H9 (cell line): ENCODE measurements at regions not wholly inside any gene's neighbourhood (a gene's known extent, or its start where the extent isn't known, plus 50 kb on each side); places are given as distances from the start of the nearest gene placed in this dataset.

Experiments
- DNase-seq: peaks from one replicate; pipeline ENCODE4 v3.0.0-alpha.2; 2017
- H2AFZ ChIP-seq: one replicate; pipeline ENCODE4 v1.6.1; 2013; ENCODE audit warnings: mild to moderate bottlenecking, low read length, control low read depth, moderate library complexity
- H2AK5ac ChIP-seq: 2 replicates; pipeline ENCODE4 v1.6.1; 2013; ENCODE audit warnings: low read length, control low read depth, mixed read lengths; ENCODE audit not compliant: insufficient read length
- H2BK120ac ChIP-seq: one replicate; pipeline ENCODE4 v1.6.1; 2013; ENCODE audit warnings: low read depth, mild to moderate bottlenecking, low read length, control low read depth, inconsistent platforms; ENCODE audit not compliant: poor library complexity, severe bottlenecking
- H2BK12ac ChIP-seq: 2 replicates; pipeline ENCODE4 v1.6.1; 2013; ENCODE audit warnings: low read length, control low read depth, mixed read lengths, low read depth; ENCODE audit not compliant: insufficient read length
- H2BK15ac ChIP-seq: 2 replicates; pipeline ENCODE4 v1.6.1; 2013; ENCODE audit warnings: low read depth, low read length, control low read depth
- H2BK20ac ChIP-seq: one replicate; pipeline ENCODE4 v1.6.1; 2013; ENCODE audit warnings: low read depth, mild to moderate bottlenecking, low read length, control low read depth, inconsistent platforms; ENCODE audit not compliant: poor library complexity, severe bottlenecking
- H2BK5ac ChIP-seq: 2 replicates; pipeline ENCODE4 v1.6.1; 2013; ENCODE audit warnings: low read length, control low read depth, mixed read lengths; ENCODE audit not compliant: insufficient read length
- H3K14ac ChIP-seq: 2 replicates; pipeline ENCODE4 v1.6.1; 2013; ENCODE audit warnings: low read length, control low read depth; ENCODE audit not compliant: insufficient read depth
- H3K18ac ChIP-seq: 2 replicates; pipeline ENCODE4 v1.6.1; 2013; ENCODE audit warnings: low read depth, mild to moderate bottlenecking, mixed read lengths, low read length, control low read depth; ENCODE audit not compliant: insufficient read length
- H3K23ac ChIP-seq: 2 replicates; pipeline ENCODE4 v1.6.1; 2013; ENCODE audit warnings: low read length, control low read depth, mixed read lengths, low read depth; ENCODE audit not compliant: insufficient read length
- H3K23me2 ChIP-seq: 2 replicates; pipeline ENCODE4 v1.6.1; 2013; ENCODE audit warnings: low read depth, mild to moderate bottlenecking, mixed read lengths, low read length, control low read depth; ENCODE audit not compliant: insufficient read length, poor library complexity, severe bottlenecking
- H3K27ac ChIP-seq: 2 replicates; pipeline ENCODE4 v1.5.1; 2013; ENCODE audit warnings: low read length, control low read depth, mixed read lengths, low read depth; ENCODE audit not compliant: insufficient read length
- H3K27me3 ChIP-seq: 2 replicates; pipeline ENCODE4 v1.6.1; 2013; ENCODE audit warnings: low read length, control low read depth, inconsistent platforms; ENCODE audit not compliant: insufficient read depth
- H3K4ac ChIP-seq: 2 replicates; pipeline ENCODE4 v1.6.1; 2013; ENCODE audit warnings: low read depth, mild to moderate bottlenecking, control low read depth, inconsistent platforms, low read length, moderate library complexity
- H3K4me1 ChIP-seq: 2 replicates; pipeline ENCODE4 v1.6.1; 2013; ENCODE audit warnings: low read length, control low read depth, inconsistent platforms; ENCODE audit not compliant: insufficient read depth
- H3K4me2 ChIP-seq: 2 replicates; pipeline ENCODE4 v1.6.1; 2013; ENCODE audit warnings: low read length, control low read depth, mixed read lengths; ENCODE audit not compliant: insufficient read length, insufficient read depth
- H3K56ac ChIP-seq: 2 replicates; pipeline ENCODE4 v1.6.1; 2013; ENCODE audit warnings: low read depth, mild to moderate bottlenecking, mixed read lengths, low read length, control low read depth; ENCODE audit not compliant: insufficient read length
- H3K79me1 ChIP-seq: 2 replicates; pipeline ENCODE4 v1.6.1; 2013; ENCODE audit warnings: low read depth, mild to moderate bottlenecking, moderate library complexity, low read length, control low read depth, inconsistent platforms; ENCODE audit not compliant: insufficient read depth, poor library complexity, severe bottlenecking
- H3K79me2 ChIP-seq: 2 replicates; pipeline ENCODE4 v1.6.1; 2013; ENCODE audit warnings: low read length, control low read depth, inconsistent platforms; ENCODE audit not compliant: insufficient read depth
- H3K9ac ChIP-seq: 2 replicates; pipeline ENCODE4 v1.6.1; 2013; ENCODE audit warnings: low read length, control low read depth, mixed read lengths; ENCODE audit not compliant: insufficient read length; ENCODE audit errors: extremely low read depth
- H3K9me3 ChIP-seq: one replicate; pipeline ENCODE4 v1.6.1; 2013; ENCODE audit warnings: low read depth, low read length, inconsistent platforms; ENCODE audit not compliant: control insufficient read depth
- H3T11ph ChIP-seq: one replicate; pipeline ENCODE4 v1.6.1; 2013; ENCODE audit warnings: mild to moderate bottlenecking, low read length, control low read depth, inconsistent platforms
- H4K20me1 ChIP-seq: one replicate; pipeline ENCODE4 v1.6.1; 2013; ENCODE audit not compliant: control insufficient read depth, insufficient read length, insufficient read depth
- H4K5ac ChIP-seq: 2 replicates; pipeline ENCODE4 v1.6.1; 2013; ENCODE audit warnings: low read depth, mild to moderate bottlenecking, mixed read lengths, low read length, control low read depth; ENCODE audit not compliant: insufficient read length
- H4K8ac ChIP-seq: replicated peaks from 2 replicates; pipeline ENCODE4 v1.6.1; 2013; ENCODE audit warnings: low read length, control low read depth, mixed read lengths, low read depth; ENCODE audit not compliant: insufficient read length
- H4K91ac ChIP-seq: 2 replicates; pipeline ENCODE4 v1.6.1; 2013; ENCODE audit warnings: low read depth, mild to moderate bottlenecking, moderate library complexity, mixed read lengths, low read length, control low read depth; ENCODE audit not compliant: insufficient read length
- H3K27ac Mint-ChIP-seq, 3 experiments: 2 replicates in 2 of 3; 3 replicates in 1 of 3; pipeline ENCODE4 v1.8.0; 2020 to 2021; ENCODE audit warnings: mixed read lengths in 3 of 3, mild to moderate bottlenecking in 1 of 3, moderate library complexity in 1 of 3
- H3K27me3 Mint-ChIP-seq: 2 replicates; pipeline ENCODE4 v1.8.0; 2021; ENCODE audit warnings: low read depth, mild to moderate bottlenecking, moderate library complexity, mixed read lengths
- H3K36me3 Mint-ChIP-seq, 3 experiments: 2 replicates in 2 of 3; 3 replicates in 1 of 3; pipeline ENCODE4 v1.8.0; 2020 to 2021; ENCODE audit warnings: low read depth in 3 of 3, mixed read lengths in 3 of 3; ENCODE audit not compliant: insufficient read depth in 1 of 3
- H3K4me1 Mint-ChIP-seq, 2 experiments: 2 replicates each; pipeline ENCODE4 v1.8.0; 2020; ENCODE audit warnings: mixed read lengths in 2 of 2
- H3K4me3 Mint-ChIP-seq, 2 experiments: 2 replicates in 1 of 2; 3 replicates in 1 of 2; pipeline ENCODE4 v1.8.0; 2020 to 2021; ENCODE audit warnings: mild to moderate bottlenecking in 2 of 2, mixed read lengths in 2 of 2, moderate library complexity in 1 of 2
- H3K9me3 Mint-ChIP-seq, 2 experiments: 2 replicates in 1 of 2; 3 replicates in 1 of 2; pipeline ENCODE4 v1.8.0; 2020; ENCODE audit warnings: mild to moderate bottlenecking in 2 of 2, mixed read lengths in 2 of 2, moderate library complexity in 1 of 2
- CTCF ChIP-seq: fragments of 200-600 bp; sonication (generic); conservative IDR thresholded peaks from 3 replicates; pipeline ENCODE4 v1.8.0; 2021; ENCODE audit warnings: antibody characterized with exemption, mild to moderate bottlenecking
- WGBS: extraction: QIAGEN DNeasy Blood & Tissue Kit; methylation state at CpG from one replicate; pipeline ENCODE4 v1.1.7; 2013; ENCODE audit warnings: missing lambda C conversion rate, low lambda C conversion rate, mixed read lengths; ENCODE audit not compliant: insufficient read length; ENCODE audit errors: extremely low coverage; 5-methylcytosine and 5-hydroxymethylcytosine counted together

- Histone ChIP-seq H4K20me1 (no peaks in the 10 kb centered on the region), H3K27ac (no peak overlapping the region), H4K5ac (no peak overlapping the region), H3K56ac (no peak overlapping the region), H2BK12ac (no peak overlapping the region), H3T11ph (no peak overlapping the region), H3K14ac (no peak overlapping the region), H3K23me2 (no peaks in the 10 kb centered on the region), H2BK5ac (no peak overlapping the region), H3K27me3 (no peaks in the 10 kb centered on the region), H3K4ac (no peak overlapping the region), H2AK5ac (no peak overlapping the region), H2BK15ac (no peak overlapping the region), H3K79me1 (no peaks in the 10 kb centered on the region), H2BK20ac (no peak overlapping the region), H3K4me1 (no peaks in the 10 kb centered on the region), H3K9me3 (no peaks in the 10 kb centered on the region), H2BK120ac (no peak overlapping the region), H4K91ac (no peak overlapping the region), H4K8ac (no peak overlapping the region), H3K18ac (no peak overlapping the region), H3K23ac (no peak overlapping the region), H3K4me2 (no peak overlapping the region), H3K9ac (no peak overlapping the region), H3K79me2 (no peaks in the 10 kb centered on the region), H2AFZ (no peak overlapping the region)
- no peaks in the 10 kb centered on the region for H3K9me3 Mint-ChIP-seq
- DNase-seq: no peak
- H3K4me1 Mint-ChIP-seq: no peaks in the 10 kb centered on the region
- TF ChIP-seq CTCF: no peak
- H3K36me3 Mint-ChIP-seq: no peaks in the 10 kb centered on the region
- H3K27ac Mint-ChIP-seq: no peak overlapping the region
- no CpG with 5 or more reads among the region's 1 CpG for WGBS
- H3K4me3 Mint-ChIP-seq: no peak overlapping the region
- no peaks in the 10 kb centered on the region for H3K27me3 Mint-ChIP-seq
Observed at GRCh38 chr3:89586676-89587075, 479.3 kb downstream of the EPHA3 start.
